ENCODE measurements at regions not wholly inside any gene's neighbourhood (a gene's known extent, or its start where the extent isn't known, plus 50 kb on each side); places are given as distances from the start of the nearest gene placed in this dataset.

DNA sequence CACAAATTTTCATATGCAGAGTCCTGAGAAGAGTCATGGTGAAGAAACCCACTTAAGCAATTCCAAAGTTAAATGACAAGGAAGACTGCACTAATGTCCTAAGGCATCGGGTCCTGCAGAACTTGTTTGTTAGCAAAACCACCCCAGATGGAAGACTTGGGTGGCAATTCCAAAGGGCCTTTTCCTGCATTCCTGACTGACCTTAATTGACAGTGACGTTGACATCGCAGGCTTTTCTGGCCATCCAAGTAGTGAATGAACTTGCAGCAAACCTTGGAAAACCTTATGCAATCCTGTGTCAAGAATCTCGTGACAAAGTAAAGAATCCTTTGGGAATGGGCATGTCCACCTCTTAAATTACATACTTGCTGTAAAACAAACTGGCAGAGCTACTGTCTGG lies 112.5 kb upstream of the SH3BP4 start (continued):
- TF ChIP-seq RNF2 (IDR thresholded peaks at IDR 0.05; ENCODE audit: borderline replicate concordance, low read depth, low read length, missing control alignments, poor library complexity, severe bottlenecking) = no peak
